ENCODE measurements at regions not wholly inside any gene's neighbourhood (a gene's known extent, or its start where the extent isn't known, plus 50 kb on each side); places are given as distances from the start of the nearest gene placed in this dataset.
A peak's percentile ranks its signal among the peaks of the same experiment; 100 is the strongest.

GRCh38 chr18:68623342-68623741 lies 91.6 kb downstream of the TMX3 start:
- in situ Hi-C loops (cut with MboI; ENCODE audit: low pct_unique_long_range_greater_than_20kb, low sequenced_read_pairs), result no loop called here
- DNase-seq, result peak; percentile 56

GRCh38 chr18:68611311-68611710 lies 103.6 kb downstream of the TMX3 start:
- DNase-seq, result no peak
- in situ Hi-C loops (cut with MboI; ENCODE audit: low pct_unique_long_range_greater_than_20kb, low sequenced_read_pairs), result no loop called here

- in situ Hi-C loops (cut with MboI; ENCODE audit: low pct_unique_long_range_greater_than_20kb, low sequenced_read_pairs), result no loop called here
- DNase-seq, result no peak
These were observed 105.9 kb downstream of the TMX3 start for GRCh38 chr18:68608851-68609490.

GRCh38 chr18:68607852-68608251 lies 107.1 kb downstream of the TMX3 start:
- in situ Hi-C loops (cut with MboI; ENCODE audit: low pct_unique_long_range_greater_than_20kb, low sequenced_read_pairs), result no loop called here
- DNase-seq, result no peak

- no peak for DNase-seq
- in situ Hi-C loops (cut with MboI; ENCODE audit: low pct_unique_long_range_greater_than_20kb, low sequenced_read_pairs), result no loop called here
These were observed 110.7 kb downstream of the TMX3 start for GRCh38 chr18:68604256-68604655.

GRCh38 chr18:68596016-68596415 lies 118.9 kb downstream of the TMX3 start:
- in situ Hi-C loops (cut with MboI; ENCODE audit: low pct_unique_long_range_greater_than_20kb, low sequenced_read_pairs), result no loop called here
- DNase-seq, result no peak

- no peak for DNase-seq
- in situ Hi-C loops (cut with MboI; ENCODE audit: low pct_unique_long_range_greater_than_20kb, low sequenced_read_pairs), result no loop called here
These were observed 126.7 kb downstream of the TMX3 start for GRCh38 chr18:68588169-68588568.

- DNase-seq, result no peak
These were observed 131.2 kb downstream of the TMX3 start for GRCh38 chr18:68583685-68584084.

GRCh38 chr18:68574311-68574710 lies 140.6 kb downstream of the TMX3 start:
- DNase-seq, result no peak
- in situ Hi-C loops (cut with MboI; ENCODE audit: low pct_unique_long_range_greater_than_20kb, low sequenced_read_pairs), result no loop called here

More at GRCh38 chr18:68583685-68584084, 131.2 kb downstream of the TMX3 start:
- in situ Hi-C loops (cut with MboI; ENCODE audit: low pct_unique_long_range_greater_than_20kb, low sequenced_read_pairs), result no loop called here

- in situ Hi-C loops (cut with MboI; ENCODE audit: low pct_unique_long_range_greater_than_20kb, low sequenced_read_pairs), result no loop called here
- no peak for DNase-seq
These were observed 145.0 kb downstream of the TMX3 start for GRCh38 chr18:68569936-68570335.

- in situ Hi-C loops (cut with MboI; ENCODE audit: low pct_unique_long_range_greater_than_20kb, low sequenced_read_pairs), result no loop called here
- DNase-seq, result no peak
These were observed 146.3 kb downstream of the TMX3 start for GRCh38 chr18:68568364-68569155.

GRCh38 chr18:68566991-68567390 lies 147.9 kb downstream of the TMX3 start:
- in situ Hi-C loops (cut with MboI; ENCODE audit: low pct_unique_long_range_greater_than_20kb, low sequenced_read_pairs), result no loop called here
- no peak for DNase-seq

GRCh38 chr18:68564961-68565360 lies 149.9 kb downstream of the TMX3 start:
- in situ Hi-C loops (cut with MboI; ENCODE audit: low pct_unique_long_range_greater_than_20kb, low sequenced_read_pairs), result no loop called here
- no peak for DNase-seq

GRCh38 chr18:68564351-68564750 lies 150.6 kb downstream of the TMX3 start:
- in situ Hi-C loops (cut with MboI; ENCODE audit: low pct_unique_long_range_greater_than_20kb, low sequenced_read_pairs), result no loop called here
- no peak for DNase-seq

- in situ Hi-C loops (cut with MboI; ENCODE audit: low pct_unique_long_range_greater_than_20kb, low sequenced_read_pairs), result no loop called here
- DNase-seq, result no peak
These were observed 154.8 kb downstream of the TMX3 start for GRCh38 chr18:68560128-68560527.

- in situ Hi-C loops (cut with MboI; ENCODE audit: low pct_unique_long_range_greater_than_20kb, low sequenced_read_pairs), result no loop called here
- no peak for DNase-seq
These were observed 157.7 kb downstream of the TMX3 start for GRCh38 chr18:68557183-68557582.

GRCh38 chr18:68555879-68556301 lies 159.0 kb downstream of the TMX3 start:
- no peak for DNase-seq
- in situ Hi-C loops (cut with MboI; ENCODE audit: low pct_unique_long_range_greater_than_20kb, low sequenced_read_pairs), result no loop called here

GRCh38 chr18:68548904-68549870 lies 165.7 kb downstream of the TMX3 start:
- no peak for DNase-seq

GRCh38 chr18:68543344-68543743 lies 171.6 kb downstream of the TMX3 start:
- in situ Hi-C loops (cut with MboI; ENCODE audit: low pct_unique_long_range_greater_than_20kb, low sequenced_read_pairs), result no loop called here
- no peak for DNase-seq

More at GRCh38 chr18:68548904-68549870, 165.7 kb downstream of the TMX3 start:
- in situ Hi-C loops (cut with MboI; ENCODE audit: low pct_unique_long_range_greater_than_20kb, low sequenced_read_pairs), result no loop called here

- no peak for DNase-seq
- in situ Hi-C loops (cut with MboI; ENCODE audit: low pct_unique_long_range_greater_than_20kb, low sequenced_read_pairs), result no loop called here
These were observed 172.1 kb downstream of the TMX3 start for GRCh38 chr18:68542846-68543245.
